Suprapubic skin (tissue), 4 donors: ENCODE measurements at regions not wholly inside any gene's neighbourhood (a gene's known extent, or its start where the extent isn't known, plus 50 kb on each side); places are given as distances from the start of the nearest gene placed in this dataset.

Experiments
- EP300 ChIP-seq: sonication (generic); formaldehyde crosslinking; IDR thresholded peaks from one replicate; pipeline ENCODE4 v1.6.1; 2017; ENCODE audit warnings: antibody characterized with exemption
- POLR2A ChIP-seq, 2 donors: fragments of 450-650 bp; IDR thresholded peaks; one replicate each; pipeline ENCODE4 v1.6.1; 2017; ENCODE audit warnings: antibody characterized with exemption in 2 of 2, mild to moderate bottlenecking in 2 of 2, moderate library complexity in 2 of 2
- POLR2AphosphoS5 ChIP-seq, 3 donors: sonication (generic); formaldehyde crosslinking; IDR thresholded peaks; one replicate each; pipeline ENCODE4 v1.6.1; 2017; ENCODE audit warnings: antibody characterized with exemption in 3 of 3
- TF ChIP-seq, protein P1 (sequence below), 2 donors: fragments of 200-600 bp in 1 of 2; fragments of 450-650 bp in 1 of 2; sonication (generic) in 1 of 2; IDR thresholded peaks; one replicate each; pipeline ENCODE4 v1.5.1; 2016 to 2019; ENCODE audit warnings: antibody characterized with exemption in 2 of 2, mild to moderate bottlenecking in 1 of 2, moderate library complexity in 1 of 2

GRCh38 chr3:152695840-152696239 lies 139.1 kb upstream of the P2RY1 start:
- TF ChIP-seq, protein P1, sequence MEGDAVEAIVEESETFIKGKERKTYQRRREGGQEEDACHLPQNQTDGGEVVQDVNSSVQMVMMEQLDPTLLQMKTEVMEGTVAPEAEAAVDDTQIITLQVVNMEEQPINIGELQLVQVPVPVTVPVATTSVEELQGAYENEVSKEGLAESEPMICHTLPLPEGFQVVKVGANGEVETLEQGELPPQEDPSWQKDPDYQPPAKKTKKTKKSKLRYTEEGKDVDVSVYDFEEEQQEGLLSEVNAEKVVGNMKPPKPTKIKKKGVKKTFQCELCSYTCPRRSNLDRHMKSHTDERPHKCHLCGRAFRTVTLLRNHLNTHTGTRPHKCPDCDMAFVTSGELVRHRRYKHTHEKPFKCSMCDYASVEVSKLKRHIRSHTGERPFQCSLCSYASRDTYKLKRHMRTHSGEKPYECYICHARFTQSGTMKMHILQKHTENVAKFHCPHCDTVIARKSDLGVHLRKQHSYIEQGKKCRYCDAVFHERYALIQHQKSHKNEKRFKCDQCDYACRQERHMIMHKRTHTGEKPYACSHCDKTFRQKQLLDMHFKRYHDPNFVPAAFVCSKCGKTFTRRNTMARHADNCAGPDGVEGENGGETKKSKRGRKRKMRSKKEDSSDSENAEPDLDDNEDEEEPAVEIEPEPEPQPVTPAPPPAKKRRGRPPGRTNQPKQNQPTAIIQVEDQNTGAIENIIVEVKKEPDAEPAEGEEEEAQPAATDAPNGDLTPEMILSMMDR (IDR thresholded peaks at IDR 0.05) = no peak
- TF ChIP-seq POLR2A (IDR thresholded peaks at IDR 0.05) (no peak), POLR2AphosphoS5 (IDR thresholded peaks at IDR 0.05) (no peak), EP300 (no peak)
